Testis (tissue), 2 donors: ENCODE measurements at regions not wholly inside any gene's neighbourhood (a gene's known extent, or its start where the extent isn't known, plus 50 kb on each side); places are given as distances from the start of the nearest gene placed in this dataset.

Source experiments
- DNase-seq: peaks from one replicate; pipeline ENCODE4 v3.0.0-alpha.2; 2019
- H3K27ac ChIP-seq, 2 donors: fragments of 200-600 bp; sonication (generic); one replicate each; pipeline ENCODE4 v1.5.1; 2019
- H3K27me3 ChIP-seq: fragments of 200-600 bp; sonication (generic); one replicate; pipeline ENCODE4 v1.5.1; 2019
- H3K36me3 ChIP-seq: fragments of 200-600 bp; sonication (generic); one replicate; pipeline ENCODE4 v1.5.1; 2017; ENCODE audit warnings: low read depth; ENCODE audit errors: missing control alignments
- H3K4me1 ChIP-seq: fragments of 200-600 bp; sonication (generic); one replicate; pipeline ENCODE4 v1.5.1; 2019
- H3K4me3 ChIP-seq, 2 donors: fragments of 200-600 bp; sonication (generic); one replicate each; pipeline ENCODE4 v1.5.1; 2017 to 2019
- H3K9me3 ChIP-seq: fragments of 200-600 bp; sonication (generic); one replicate; pipeline ENCODE4 v1.5.1; 2017
- CTCF ChIP-seq, 3 experiments: fragments of 450-650 bp in 2 of 3; fragments of 200-600 bp in 1 of 3; sonication (generic) in 1 of 3; IDR thresholded peaks; one replicate each; pipeline ENCODE4 v1.5.1; 2016 to 2019; ENCODE audit warnings: antibody characterized with exemption in 3 of 3, mild to moderate bottlenecking in 2 of 3, moderate library complexity in 1 of 3
- POLR2A ChIP-seq: fragments of 450-650 bp; IDR thresholded peaks from one replicate; pipeline ENCODE4 v1.6.1; 2017; ENCODE audit warnings: antibody characterized with exemption, mild to moderate bottlenecking, moderate library complexity
- WGBS, 2 donors: methylation state at CpG; one replicate each; pipeline ENCODE4 v1.1.5; 2018; 5-methylcytosine and 5-hydroxymethylcytosine counted together
- intact Hi-C: fragments of 100-400 bp; cut with DNase I; formaldehyde crosslinking; loops from one replicate; pipeline ENCODE4 v1.15.1; 2023; ENCODE audit warnings: low total_unique reads

DNA sequence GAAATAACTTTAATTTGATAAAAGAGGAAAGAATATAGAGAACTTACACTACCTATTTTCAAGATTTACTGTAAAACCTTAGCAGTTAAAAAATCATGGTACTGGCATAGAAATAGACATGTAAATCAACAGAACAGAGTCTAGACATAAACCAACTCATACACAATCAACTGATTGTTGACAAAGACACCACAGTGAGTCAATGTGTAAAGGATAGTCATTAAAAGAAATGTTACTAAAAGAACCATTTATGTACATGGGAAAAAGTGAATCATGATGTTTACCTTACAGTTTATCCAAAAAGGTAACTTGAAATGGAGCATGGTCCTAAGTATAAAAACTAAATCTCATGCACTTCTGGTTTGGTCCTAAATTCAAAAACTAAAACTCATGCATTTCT is 847.4 kb downstream of the IGSF11 start:
- Histone ChIP-seq H3K4me3 (no peak overlapping the region), H3K36me3 (no peaks in the 10 kb centered on the region), H3K27ac (no peak overlapping the region), H3K27me3 (no peaks in the 10 kb centered on the region), H3K9me3 (no peaks in the 10 kb centered on the region), H3K4me1 (no peaks in the 10 kb centered on the region)
- TF ChIP-seq POLR2A (no peak), CTCF (IDR thresholded peaks at IDR 0.05) (no peak)
- no peak for DNase-seq
- intact Hi-C loops: no loop called here

- intact Hi-C loops: no loop called here
- DNase-seq: no peak
- Histone ChIP-seq H3K4me3 (no peak overlapping the region), H3K36me3 (no peaks in the 10 kb centered on the region), H3K27ac (no peak overlapping the region), H3K4me1 (no peaks in the 10 kb centered on the region), H3K27me3 (no peaks in the 10 kb centered on the region), H3K9me3 (no peaks in the 10 kb centered on the region)
- 81 to 88% methylated on average over 1 of the region's 1 CpG for WGBS, 2 donors
- TF ChIP-seq POLR2A (no peak), CTCF (IDR thresholded peaks at IDR 0.05) (no peak)
These were observed 838.5 kb downstream of the IGSF11 start for GRCh38 chr3:118196183-118196582.

- intact Hi-C loops: no loop called here
- Histone ChIP-seq H3K4me1 (no peaks in the 10 kb centered on the region), H3K36me3 (no peaks in the 10 kb centered on the region), H3K4me3 (no peak overlapping the region), H3K9me3 (no peaks in the 10 kb centered on the region), H3K27ac (no peak overlapping the region), H3K27me3 (no peaks in the 10 kb centered on the region)
- 89 to 90% methylated on average over 4 of the region's 4 CpGs for WGBS, 2 donors
- no peak for DNase-seq
- TF ChIP-seq POLR2A (no peak), CTCF (IDR thresholded peaks at IDR 0.05) (no peak)
These were observed 835.6 kb downstream of the IGSF11 start for GRCh38 chr3:118199044-118199443.

DNA sequence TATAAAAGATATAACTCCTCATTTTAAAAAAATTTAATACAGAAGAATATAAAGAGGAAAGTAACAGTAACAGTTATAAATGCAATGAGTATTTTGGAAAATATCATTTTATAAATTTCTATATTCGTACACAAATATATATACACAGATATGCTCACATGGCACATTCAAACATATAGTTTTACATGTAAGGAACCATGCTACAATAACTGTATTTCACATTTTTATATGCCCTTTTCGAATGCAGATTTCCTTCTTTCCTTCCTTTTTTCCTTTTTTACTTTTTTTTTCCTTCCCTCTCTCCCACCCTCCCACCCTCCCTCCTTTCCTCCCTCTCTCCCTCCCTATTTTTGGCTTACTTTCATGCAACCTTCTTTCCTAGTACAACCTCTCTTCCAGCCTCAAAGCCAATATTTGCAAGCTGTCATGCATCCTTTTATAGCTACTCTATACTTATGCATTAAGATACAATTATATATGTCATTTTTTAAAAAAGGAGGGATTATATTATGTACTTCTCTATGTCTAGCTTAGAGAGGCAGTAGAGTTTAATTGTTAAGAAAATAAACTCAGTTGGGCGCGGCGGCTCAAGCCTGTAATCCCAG is 830.5 kb downstream of the IGSF11 start:
- H3K27ac ChIP-seq: no peak overlapping the region
- no peaks in the 10 kb centered on the region for H3K36me3 ChIP-seq
- DNase-seq: no peak
- TF ChIP-seq POLR2A: no peak
- no peak for TF ChIP-seq CTCF (IDR thresholded peaks at IDR 0.05)
- no peaks in the 10 kb centered on the region for H3K27me3 ChIP-seq
- H3K4me3 ChIP-seq: no peak overlapping the region
- WGBS, 2 donors: 70 to 82% methylated on average over 5 of the region's 5 CpGs
- no peaks in the 10 kb centered on the region for H3K4me1 ChIP-seq
- intact Hi-C loops: no loop called here
- no peaks in the 10 kb centered on the region for H3K9me3 ChIP-seq

DNA sequence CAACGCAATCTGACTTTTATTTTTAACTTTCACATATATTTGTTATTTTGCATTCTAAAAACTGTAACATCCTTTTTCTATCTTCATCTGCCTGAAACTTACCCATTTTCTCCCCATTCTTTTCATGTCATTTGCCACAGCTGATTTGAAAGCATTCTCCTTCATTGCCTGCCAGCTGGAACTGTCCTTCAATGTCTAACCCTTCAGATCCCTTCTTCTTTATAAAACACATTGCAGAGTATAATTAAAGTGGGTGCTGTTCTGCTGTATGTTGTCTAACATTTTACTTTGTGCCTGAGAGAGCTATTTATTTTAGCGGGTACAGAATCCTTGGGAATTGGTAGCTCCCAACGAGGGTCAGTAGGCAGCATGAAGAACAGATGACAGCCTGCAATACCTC is 827.4 kb downstream of the IGSF11 start:
- no peaks in the 10 kb centered on the region for H3K9me3 ChIP-seq
- WGBS, 2 donors: 57 to 65% methylated on average over 3 of the region's 3 CpGs
- no peaks in the 10 kb centered on the region for H3K27me3 ChIP-seq
- H3K4me3 ChIP-seq: no peak overlapping the region
- DNase-seq: no peak
- no peaks in the 10 kb centered on the region for H3K36me3 ChIP-seq
- no peak overlapping the region for H3K27ac ChIP-seq
- no peak for TF ChIP-seq POLR2A
- TF ChIP-seq CTCF (IDR thresholded peaks at IDR 0.05): no peak
- intact Hi-C loops: no loop called here
- H3K4me1 ChIP-seq: no peaks in the 10 kb centered on the region
